DND-41 (cell line): ENCODE measurements at regions not wholly inside any gene's neighbourhood (a gene's known extent, or its start where the extent isn't known, plus 50 kb on each side); places are given as distances from the start of the nearest gene placed in this dataset.

Source experiments
- EZH2 ChIP-seq: IDR thresholded peaks from 3 replicates; pipeline ENCODE4 v1.6.1; 2012; ENCODE audit warnings: borderline replicate concordance, low read depth, mild to moderate bottlenecking, moderate library complexity, low read length, inconsistent platforms; ENCODE audit not compliant: severe bottlenecking
- TF ChIP-seq, protein P1 (sequence below): IDR thresholded peaks from 2 replicates; pipeline ENCODE4 v1.5.1; 2012; ENCODE audit warnings: borderline replicate concordance, low read length, moderate library complexity, mild to moderate bottlenecking; ENCODE audit not compliant: poor library complexity, severe bottlenecking; ENCODE audit errors: extremely low read depth

- TF ChIP-seq, protein P1, sequence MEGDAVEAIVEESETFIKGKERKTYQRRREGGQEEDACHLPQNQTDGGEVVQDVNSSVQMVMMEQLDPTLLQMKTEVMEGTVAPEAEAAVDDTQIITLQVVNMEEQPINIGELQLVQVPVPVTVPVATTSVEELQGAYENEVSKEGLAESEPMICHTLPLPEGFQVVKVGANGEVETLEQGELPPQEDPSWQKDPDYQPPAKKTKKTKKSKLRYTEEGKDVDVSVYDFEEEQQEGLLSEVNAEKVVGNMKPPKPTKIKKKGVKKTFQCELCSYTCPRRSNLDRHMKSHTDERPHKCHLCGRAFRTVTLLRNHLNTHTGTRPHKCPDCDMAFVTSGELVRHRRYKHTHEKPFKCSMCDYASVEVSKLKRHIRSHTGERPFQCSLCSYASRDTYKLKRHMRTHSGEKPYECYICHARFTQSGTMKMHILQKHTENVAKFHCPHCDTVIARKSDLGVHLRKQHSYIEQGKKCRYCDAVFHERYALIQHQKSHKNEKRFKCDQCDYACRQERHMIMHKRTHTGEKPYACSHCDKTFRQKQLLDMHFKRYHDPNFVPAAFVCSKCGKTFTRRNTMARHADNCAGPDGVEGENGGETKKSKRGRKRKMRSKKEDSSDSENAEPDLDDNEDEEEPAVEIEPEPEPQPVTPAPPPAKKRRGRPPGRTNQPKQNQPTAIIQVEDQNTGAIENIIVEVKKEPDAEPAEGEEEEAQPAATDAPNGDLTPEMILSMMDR: no peak
- no peak for TF ChIP-seq EZH2
Measured at GRCh38 chr5:35484241-35484640, 133.4 kb upstream of the SPEF2 start.
